Neuronal stem cell (in vitro differentiated cells): ENCODE measurements at regions not wholly inside any gene's neighbourhood (a gene's known extent, or its start where the extent isn't known, plus 50 kb on each side); places are given as distances from the start of the nearest gene placed in this dataset.
"Not testable (repeated sequence)": the region's sequence is repeated elsewhere in the genome, so short reads cannot be mapped to it uniquely, and the experiment has no call there.

Source experiments
- DNase-seq: peaks from one replicate; pipeline ENCODE4 v3.0.0-alpha.2; 2013; ENCODE audit warnings: low spot score
- H2AFZ ChIP-seq: one replicate; pipeline ENCODE4 v1.6.1; 2013; ENCODE audit warnings: mild to moderate bottlenecking, low read length, inconsistent platforms
- H2AK5ac ChIP-seq: 2 replicates; pipeline ENCODE4 v1.6.1; 2013; ENCODE audit warnings: low read depth, mild to moderate bottlenecking, inconsistent platforms, low read length, moderate library complexity, mixed read lengths
- H2BK120ac ChIP-seq: 2 replicates; pipeline ENCODE4 v1.6.1; 2013; ENCODE audit warnings: low read depth, mild to moderate bottlenecking, inconsistent platforms, low read length, moderate library complexity, mixed read lengths
- H2BK12ac ChIP-seq: one replicate; pipeline ENCODE4 v1.6.1; 2013; ENCODE audit warnings: low read length, inconsistent platforms
- H2BK15ac ChIP-seq: 2 replicates; pipeline ENCODE4 v1.6.1; 2013; ENCODE audit warnings: mild to moderate bottlenecking, low read length, inconsistent platforms, mixed read lengths
- H2BK5ac ChIP-seq: one replicate; pipeline ENCODE4 v1.6.1; 2013; ENCODE audit warnings: inconsistent platforms, mild to moderate bottlenecking, low read length, moderate library complexity
- H3K14ac ChIP-seq: one replicate; pipeline ENCODE4 v1.6.1; 2013; ENCODE audit warnings: low read length, inconsistent platforms
- H3K18ac ChIP-seq: 2 replicates; pipeline ENCODE4 v1.6.1; 2013; ENCODE audit warnings: low read length, inconsistent platforms
- H3K23ac ChIP-seq: 2 replicates; pipeline ENCODE4 v1.6.1; 2013; ENCODE audit warnings: low read depth, mild to moderate bottlenecking, mixed read lengths, low read length, inconsistent platforms; ENCODE audit not compliant: poor library complexity
- H3K27ac ChIP-seq: replicated peaks from 3 replicates; pipeline ENCODE4 v1.5.1; 2013; ENCODE audit warnings: low read length, inconsistent platforms
- H3K27me3 ChIP-seq, 3 experiments: 2 replicates each; pipeline ENCODE4 v1.6.1; 2013; ENCODE audit warnings: low read length in 3 of 3, mild to moderate bottlenecking in 2 of 3, inconsistent platforms in 1 of 3, low read depth in 1 of 3, mixed read lengths in 1 of 3, moderate library complexity in 1 of 3; ENCODE audit not compliant: control insufficient read depth in 3 of 3, insufficient read depth in 3 of 3
- H3K36me3 ChIP-seq, 2 donors: replicated peaks in 1 of 2; 2 replicates each; pipeline ENCODE4 v1.6.1; 2013; ENCODE audit warnings: low read length in 2 of 2; ENCODE audit not compliant: control insufficient read depth in 2 of 2, insufficient read depth in 2 of 2
- H3K4ac ChIP-seq: 2 replicates; pipeline ENCODE4 v1.6.1; 2013; ENCODE audit warnings: inconsistent platforms, mild to moderate bottlenecking, low read length, moderate library complexity
- H3K4me1 ChIP-seq, 2 donors: 1 replicate in 1 of 2; 2 replicates in 1 of 2; pipeline ENCODE4 v1.6.1; 2013; ENCODE audit warnings: low read length in 2 of 2, low read depth in 1 of 2; ENCODE audit not compliant: control insufficient read depth in 2 of 2, insufficient read depth in 1 of 2
- H3K4me2 ChIP-seq: one replicate; pipeline ENCODE4 v1.6.1; 2013; ENCODE audit warnings: mild to moderate bottlenecking, low read length, inconsistent platforms; ENCODE audit not compliant: insufficient read depth, poor library complexity, severe bottlenecking
- H3K4me3 ChIP-seq, 2 donors: 2 replicates each; pipeline ENCODE4 v1.5.1; 2013; ENCODE audit warnings: low read length in 2 of 2, mild to moderate bottlenecking in 2 of 2, inconsistent platforms in 1 of 2, moderate library complexity in 1 of 2
- H3K79me1 ChIP-seq: one replicate; pipeline ENCODE4 v1.6.1; 2013; ENCODE audit warnings: low read depth, mild to moderate bottlenecking, inconsistent platforms, low read length, moderate library complexity
- H3K9ac ChIP-seq: one replicate; pipeline ENCODE4 v1.6.1; 2013; ENCODE audit warnings: mild to moderate bottlenecking, low read depth, low read length, inconsistent platforms; ENCODE audit not compliant: poor library complexity
- H3K9me3 ChIP-seq, 2 donors: replicated peaks in 1 of 2; 2 replicates each; pipeline versions ENCODE3 to v1.6.1; 2013; ENCODE audit warnings: low read length in 2 of 2, mild to moderate bottlenecking in 2 of 2, inconsistent platforms in 1 of 2, low read depth in 1 of 2, mixed read lengths in 1 of 2, moderate library complexity in 1 of 2; ENCODE audit not compliant: control insufficient read depth in 2 of 2, insufficient read depth in 1 of 2
- H4K8ac ChIP-seq: one replicate; pipeline ENCODE4 v1.6.1; 2013; ENCODE audit warnings: low read depth, mild to moderate bottlenecking, inconsistent platforms, low read length, moderate library complexity
- H4K91ac ChIP-seq: one replicate; pipeline ENCODE4 v1.6.1; 2013; ENCODE audit warnings: low read length, low read depth, mild to moderate bottlenecking, inconsistent platforms; ENCODE audit not compliant: poor library complexity
- WGBS, 2 donors: extraction: QIAGEN DNeasy Blood & Tissue Kit; methylation state at CpG; one replicate each; pipeline ENCODE4 v1.1.7; 2013; ENCODE audit warnings: missing lambda C conversion rate in 2 of 2, mixed read lengths in 1 of 2; ENCODE audit not compliant: insufficient read length in 2 of 2, insufficient replicate concordance in 1 of 2; ENCODE audit errors: extremely low coverage in 2 of 2; 5-methylcytosine and 5-hydroxymethylcytosine counted together

DNA sequence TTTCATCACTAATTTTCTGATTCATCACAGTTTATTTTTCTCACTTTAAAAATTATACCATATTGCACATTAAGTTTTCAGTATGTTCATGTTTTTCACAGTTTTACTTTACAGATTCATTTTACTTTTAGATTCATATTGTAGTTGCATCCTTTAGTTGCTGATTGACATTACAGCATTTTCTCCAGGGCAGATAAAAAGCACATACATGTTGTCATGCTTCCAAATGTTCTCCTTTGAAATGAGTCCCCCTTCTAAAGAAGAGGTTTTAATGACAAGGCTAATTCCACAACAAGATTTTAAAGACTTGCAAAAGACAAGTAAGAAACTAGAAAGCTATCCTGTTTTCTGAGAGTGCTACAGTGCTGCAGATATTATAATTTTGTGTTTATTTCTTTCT lies 72.1 kb upstream of the RASSF8 start:
- H3K27me3 ChIP-seq: no peaks in the 10 kb centered on the region
- no peak overlapping the region for H3K18ac ChIP-seq
- no peak overlapping the region for H2BK120ac ChIP-seq
- DNase-seq: no peak
- H3K4ac ChIP-seq: no peak overlapping the region
- no peak overlapping the region for H2AK5ac ChIP-seq
- no peak overlapping the region for H3K27ac ChIP-seq
- no peak overlapping the region for H2BK5ac ChIP-seq
- H3K14ac ChIP-seq: no peak overlapping the region
- H3K9me3 ChIP-seq: peaks cover 0 to 2% of the 10 kb centered on the region in 2 donors
- no peak overlapping the region for H2BK15ac ChIP-seq
- no peak overlapping the region for H3K9ac ChIP-seq
- H3K23ac ChIP-seq: no peak overlapping the region
- no peak overlapping the region for H2BK12ac ChIP-seq
- H3K4me3 ChIP-seq: no peak overlapping the region
- H3K79me1 ChIP-seq: no peaks in the 10 kb centered on the region
- H3K4me1 ChIP-seq: peaks cover 0 to 7% of the 10 kb centered on the region in 2 donors
- no peaks in the 10 kb centered on the region for H3K36me3 ChIP-seq
- H4K8ac ChIP-seq: no peak overlapping the region
- no peak overlapping the region for H3K4me2 ChIP-seq
- no peak overlapping the region for H2AFZ ChIP-seq
- H4K91ac ChIP-seq: no peak overlapping the region

DNA sequence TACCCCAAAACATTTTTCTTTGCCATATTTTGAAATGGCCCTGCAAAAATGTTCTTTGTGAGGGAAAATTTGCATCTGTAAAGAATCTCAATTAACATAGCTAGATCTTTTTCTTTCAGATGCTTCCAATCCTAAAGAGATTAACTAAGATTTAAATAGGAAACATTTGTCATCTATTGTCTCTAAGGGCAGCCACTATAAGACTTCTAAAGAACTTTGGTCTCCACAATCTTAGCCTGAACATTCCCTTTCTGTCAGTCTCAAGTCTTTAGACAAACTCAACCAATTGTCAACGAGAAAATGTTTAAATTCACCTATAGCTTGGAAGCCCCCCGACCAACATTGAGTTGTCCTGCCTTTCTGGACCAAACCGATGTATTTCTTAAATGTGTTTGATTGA lies 71.1 kb upstream of the RASSF8 start:
- no peak overlapping the region for H3K4ac ChIP-seq
- H4K8ac ChIP-seq: no peak overlapping the region
- H2AFZ ChIP-seq: no peak overlapping the region
- H3K4me2 ChIP-seq: no peak overlapping the region
- H3K18ac ChIP-seq: no peak overlapping the region
- no peak overlapping the region for H3K9ac ChIP-seq
- H3K23ac ChIP-seq: no peak overlapping the region
- no peak overlapping the region for H2BK12ac ChIP-seq
- H3K14ac ChIP-seq: no peak overlapping the region
- no peak overlapping the region for H3K4me3 ChIP-seq
- WGBS, 2 donors: no CpG with 5 or more reads among the region's 3 CpGs
- no peak overlapping the region for H4K91ac ChIP-seq
- H2BK120ac ChIP-seq: no peak overlapping the region
- H2BK5ac ChIP-seq: no peak overlapping the region
- H2AK5ac ChIP-seq: no peak overlapping the region
- no peaks in the 10 kb centered on the region for H3K36me3 ChIP-seq
- H3K9me3 ChIP-seq: peaks cover 0 to 2% of the 10 kb centered on the region in 2 donors
- no peaks in the 10 kb centered on the region for H3K79me1 ChIP-seq
- DNase-seq: no peak
- no peaks in the 10 kb centered on the region for H3K27me3 ChIP-seq
- H3K27ac ChIP-seq: no peak overlapping the region
- H2BK15ac ChIP-seq: no peak overlapping the region
- peaks cover 0 to 7% of the 10 kb centered on the region in 2 donors for H3K4me1 ChIP-seq

DNA sequence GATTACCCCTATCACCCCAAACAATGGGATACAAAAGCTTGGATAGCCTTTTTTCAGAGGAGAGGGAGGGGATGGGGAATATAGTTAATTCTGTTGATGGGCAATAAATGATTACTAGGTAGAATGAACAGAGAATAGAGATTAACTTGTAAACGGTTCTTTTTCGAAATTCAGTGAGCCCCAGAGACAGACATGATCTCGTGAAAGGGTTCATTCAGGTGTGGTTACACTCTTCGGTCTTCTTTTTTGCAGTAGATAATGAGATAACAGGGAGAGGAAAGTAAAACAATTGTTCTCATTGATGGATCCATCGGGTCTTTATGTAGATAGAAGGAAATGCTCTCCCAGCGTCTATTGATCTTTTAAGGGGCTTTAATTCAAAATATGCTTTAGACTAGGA lies 69.3 kb upstream of the RASSF8 start:
- no peaks in the 10 kb centered on the region for H3K79me1 ChIP-seq
- no peak for DNase-seq
- no peak overlapping the region for H3K4me3 ChIP-seq
- H2BK15ac ChIP-seq: no peak overlapping the region
- peaks cover 0 to 2% of the 10 kb centered on the region in 2 donors for H3K9me3 ChIP-seq
- no peak overlapping the region for H2BK12ac ChIP-seq
- no peak overlapping the region for H2AFZ ChIP-seq
- H3K4me1 ChIP-seq: peaks cover 0 to 7% of the 10 kb centered on the region in 2 donors
- no peak overlapping the region for H3K18ac ChIP-seq
- H4K8ac ChIP-seq: no peak overlapping the region
- H3K4ac ChIP-seq: no peak overlapping the region
- no peaks in the 10 kb centered on the region for H3K36me3 ChIP-seq
- H3K4me2 ChIP-seq: no peak overlapping the region
- no peak overlapping the region for H2BK5ac ChIP-seq
- no peaks in the 10 kb centered on the region for H3K27me3 ChIP-seq
- no peak overlapping the region for H3K9ac ChIP-seq
- H2BK120ac ChIP-seq: no peak overlapping the region
- no peak overlapping the region for H2AK5ac ChIP-seq
- no peak overlapping the region for H3K14ac ChIP-seq
- H4K91ac ChIP-seq: no peak overlapping the region
- no peak overlapping the region for H3K23ac ChIP-seq
- WGBS, 2 donors: no CpG with 5 or more reads among the region's 6 CpGs
- H3K27ac ChIP-seq: no peak overlapping the region

DNA sequence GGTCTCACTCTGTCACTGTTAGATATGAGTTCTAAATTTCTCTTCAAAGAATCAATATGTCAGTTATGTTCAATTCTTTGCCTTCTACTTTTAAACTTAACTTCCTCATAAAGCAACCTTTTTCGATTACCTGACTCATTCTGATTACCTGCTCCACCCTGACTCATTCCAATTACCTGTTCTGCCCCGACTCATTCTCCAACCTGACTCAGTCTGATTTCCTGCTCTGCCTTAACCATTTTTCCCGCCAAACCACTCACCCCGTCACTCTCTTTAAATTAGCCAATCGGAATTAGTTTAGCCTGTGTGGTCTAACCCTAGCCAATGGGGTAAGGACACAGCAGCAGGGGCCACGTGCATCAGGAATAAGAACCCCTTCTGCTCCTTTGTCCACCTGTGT lies 67.4 kb upstream of the RASSF8 start:
- not testable (repeated sequence) for H2AFZ ChIP-seq, H2BK120ac ChIP-seq, H3K27ac ChIP-seq, H3K79me1 ChIP-seq, H3K14ac ChIP-seq, H2BK15ac ChIP-seq, H4K91ac ChIP-seq, H3K23ac ChIP-seq, H3K36me3 ChIP-seq, H3K4me2 ChIP-seq, DNase-seq, H2BK12ac ChIP-seq, H3K9me3 ChIP-seq, H3K4ac ChIP-seq, H2AK5ac ChIP-seq, H2BK5ac ChIP-seq, H3K4me3 ChIP-seq, H4K8ac ChIP-seq, H3K18ac ChIP-seq, H3K4me1 ChIP-seq, H3K9ac ChIP-seq, H3K27me3 ChIP-seq
- WGBS, 2 donors: no CpG with 5 or more reads among the region's 6 CpGs
